ENCODE measurements at regions not wholly inside any gene's neighbourhood (a gene's known extent, or its start where the extent isn't known, plus 50 kb on each side); places are given as distances from the start of the nearest gene placed in this dataset.

- DNase-seq = no peak
These were observed 72.6 kb upstream of the DOK6 start for GRCh38 chr18:69328086-69328485.

DNA sequence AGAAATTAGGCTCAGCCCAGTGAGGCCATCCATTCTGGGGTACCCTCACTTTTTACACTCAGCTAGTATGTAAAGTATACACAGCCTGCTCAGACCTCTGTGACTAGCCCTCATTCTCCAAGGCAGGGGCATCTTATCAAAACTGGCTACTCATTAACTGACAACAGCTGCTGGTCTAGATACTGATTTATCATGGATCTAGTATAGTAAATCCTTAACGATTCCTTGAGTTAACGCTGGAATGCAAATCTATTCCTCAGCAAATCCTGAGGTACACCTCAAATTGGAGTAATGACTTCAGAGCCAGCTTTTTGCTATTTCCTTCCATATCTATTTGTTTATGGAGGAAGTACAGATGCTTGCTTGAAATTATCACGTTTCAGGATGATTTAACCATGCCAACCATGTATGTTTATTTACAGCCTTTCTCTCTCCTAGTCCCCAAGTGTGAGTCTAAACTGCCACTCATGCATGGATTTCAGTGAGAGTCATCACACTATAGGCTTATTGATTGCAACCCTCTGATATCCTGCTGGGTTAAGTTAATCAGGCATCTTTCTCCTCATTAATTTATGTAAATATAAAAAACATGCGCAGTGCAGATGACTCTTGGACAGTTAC is 70.2 kb upstream of the DOK6 start:
- no peak for DNase-seq

- no peak for DNase-seq
These were observed 50.6 kb upstream of the DOK6 start for GRCh38 chr18:69349912-69350597.

All from renal pelvis (tissue), 1 donor.